ENCODE measurements at regions not wholly inside any gene's neighbourhood (a gene's known extent, or its start where the extent isn't known, plus 50 kb on each side); places are given as distances from the start of the nearest gene placed in this dataset.

GRCh38 chr7:9127901-9128300, 694.5 kb downstream of the NXPH1 start:
- TF ChIP-seq TP53 (CRISPR knock-in tag; IDR thresholded peaks at IDR 0.05) = no peak
- no peak for TF ChIP-seq ZSCAN18 (CRISPR knock-in tag; IDR thresholded peaks at IDR 0.05)
- TF ChIP-seq CTCF (IDR thresholded peaks at IDR 0.05) = no peak
- no peak for TF ChIP-seq ZMAT4 (CRISPR knock-in tag; IDR thresholded peaks at IDR 0.05)
- no peak for TF ChIP-seq ZBTB21 (CRISPR knock-in tag; IDR thresholded peaks at IDR 0.05; ENCODE audit: borderline replicate concordance)
- TF ChIP-seq FOXP4 (CRISPR knock-in tag; IDR thresholded peaks at IDR 0.05) = no peak
- no peak for TF ChIP-seq SMAD4 (CRISPR knock-in tag; IDR thresholded peaks at IDR 0.05)
- no peak for TF ChIP-seq ZNF121 (CRISPR knock-in tag; IDR thresholded peaks at IDR 0.05)
- no peak for TF ChIP-seq MAX (CRISPR knock-in tag; IDR thresholded peaks at IDR 0.05)
- TF ChIP-seq RELA (CRISPR knock-in tag; IDR thresholded peaks at IDR 0.05; ENCODE audit: borderline replicate concordance) = no peak

All from WTC11 (cell line).